ENCODE measurements at regions not wholly inside any gene's neighbourhood (a gene's known extent, or its start where the extent isn't known, plus 50 kb on each side); places are given as distances from the start of the nearest gene placed in this dataset.

GRCh38 chr20:52494244-52494643, 302.7 kb upstream of the ZFP64 start:
- TF ChIP-seq CTCF (IDR thresholded peaks at IDR 0.05; ENCODE audit: low read depth, low read length), result no peak
- TF ChIP-seq EZH2phosphoT487 (IDR thresholded peaks at IDR 0.05; ENCODE audit: low read depth), result no peak
